ENCODE measurements at regions not wholly inside any gene's neighbourhood (a gene's known extent, or its start where the extent isn't known, plus 50 kb on each side); places are given as distances from the start of the nearest gene placed in this dataset.

GRCh38 chr7:114033475-114033874 is 114.7 kb upstream of the PPP1R3A start:
- no peaks in the 10 kb centered on the region for H3K4me1 Mint-ChIP-seq

More at GRCh38 chr7:114033475-114033874, 114.7 kb upstream of the PPP1R3A start:
- H3K9me3 ChIP-seq (ENCODE audit: control insufficient read depth, low read depth, low read length): no peaks in the 10 kb centered on the region
- H3K56ac ChIP-seq (ENCODE audit: insufficient read length, low read depth, low read length): no peak overlapping the region
- no peak overlapping the region for H3K14ac ChIP-seq (ENCODE audit: insufficient read depth, low read length)
- Mint-ChIP-seq H3K4me3 (no peak overlapping the region), H3K36me3 (ENCODE audit: insufficient read depth in 1 of 3, low read depth in 3 of 3) (no peaks in the 10 kb centered on the region), H3K9me3 (no peaks in the 10 kb centered on the region), H3K27ac (no peak overlapping the region), H3K27me3 (ENCODE audit: low read depth) (no peaks in the 10 kb centered on the region)
- no peak overlapping the region for H2BK120ac ChIP-seq (ENCODE audit: low read depth, low read length, poor library complexity, severe bottlenecking)
- no peak for TF ChIP-seq CTCF (conservative IDR thresholded peaks at IDR 0.05)
- no peaks in the 10 kb centered on the region for H4K20me1 ChIP-seq (ENCODE audit: control insufficient read depth, insufficient read depth, insufficient read length)
- no peak overlapping the region for H3K18ac ChIP-seq (ENCODE audit: insufficient read length, low read depth, low read length)
- H3K4me2 ChIP-seq (ENCODE audit: insufficient read depth, insufficient read length, low read length): no peak overlapping the region
- no peak overlapping the region for H2AK5ac ChIP-seq (ENCODE audit: insufficient read length, low read length)
- H3K79me1 ChIP-seq (ENCODE audit: insufficient read depth, low read depth, low read length, poor library complexity, severe bottlenecking): no peaks in the 10 kb centered on the region
- H3K4me1 ChIP-seq (ENCODE audit: insufficient read depth, low read length): no peaks in the 10 kb centered on the region
- H4K8ac ChIP-seq (replicated peaks; ENCODE audit: insufficient read length, low read depth, low read length): no peak overlapping the region
- no peak overlapping the region for H2AFZ ChIP-seq (ENCODE audit: low read length)
- no peak overlapping the region for H3T11ph ChIP-seq (ENCODE audit: low read length)
- H3K27ac ChIP-seq (ENCODE audit: insufficient read length, low read depth, low read length): no peak overlapping the region
- no peak overlapping the region for H2BK20ac ChIP-seq (ENCODE audit: low read depth, low read length, poor library complexity, severe bottlenecking)
- no peak overlapping the region for H4K5ac ChIP-seq (ENCODE audit: insufficient read length, low read depth, low read length)
- no peaks in the 10 kb centered on the region for H3K23me2 ChIP-seq (ENCODE audit: insufficient read length, low read depth, low read length, poor library complexity, severe bottlenecking)
- H3K23ac ChIP-seq (ENCODE audit: insufficient read length, low read depth, low read length): no peak overlapping the region
- no peak overlapping the region for H2BK5ac ChIP-seq (ENCODE audit: insufficient read length, low read length)
- no peak overlapping the region for H3K4ac ChIP-seq (ENCODE audit: low read depth, low read length)
- no peaks in the 10 kb centered on the region for H3K79me2 ChIP-seq (ENCODE audit: insufficient read depth, low read length)
- WGBS (ENCODE audit: extremely low coverage, insufficient read length, low lambda C conversion rate): no CpG with 5 or more reads among the region's 2 CpGs
- no peak overlapping the region for H4K91ac ChIP-seq (ENCODE audit: insufficient read length, low read depth, low read length)
- DNase-seq: no peak
- no peak overlapping the region for H2BK15ac ChIP-seq (ENCODE audit: low read depth, low read length)
- no peak overlapping the region for H3K9ac ChIP-seq (ENCODE audit: extremely low read depth, insufficient read length, low read length)
- H3K27me3 ChIP-seq (ENCODE audit: insufficient read depth, low read length): no peaks in the 10 kb centered on the region
- H2BK12ac ChIP-seq (ENCODE audit: insufficient read length, low read depth, low read length): no peak overlapping the region
